ES-I3 (cell line): ENCODE measurements at regions not wholly inside any gene's neighbourhood (a gene's known extent, or its start where the extent isn't known, plus 50 kb on each side); places are given as distances from the start of the nearest gene placed in this dataset.

Source experiments
- H3K36me3 ChIP-seq: 2 replicates; pipeline ENCODE4 v1.6.1; 2013; ENCODE audit warnings: mild to moderate bottlenecking, low read length, control low read depth, moderate library complexity; ENCODE audit not compliant: insufficient read depth
- H3K4me1 ChIP-seq: 2 replicates; pipeline ENCODE4 v1.6.1; 2013; ENCODE audit warnings: mild to moderate bottlenecking, control low read depth, low read length; ENCODE audit not compliant: insufficient read depth
- H3K9ac ChIP-seq: 2 replicates; pipeline ENCODE4 v1.6.1; 2013; ENCODE audit warnings: low read depth, mild to moderate bottlenecking, low read length, moderate library complexity
- H3K9me3 ChIP-seq: 2 replicates; pipeline ENCODE4 v1.6.1; 2013; ENCODE audit warnings: mild to moderate bottlenecking, low read length, moderate library complexity; ENCODE audit not compliant: control insufficient read depth, insufficient read depth

DNA sequence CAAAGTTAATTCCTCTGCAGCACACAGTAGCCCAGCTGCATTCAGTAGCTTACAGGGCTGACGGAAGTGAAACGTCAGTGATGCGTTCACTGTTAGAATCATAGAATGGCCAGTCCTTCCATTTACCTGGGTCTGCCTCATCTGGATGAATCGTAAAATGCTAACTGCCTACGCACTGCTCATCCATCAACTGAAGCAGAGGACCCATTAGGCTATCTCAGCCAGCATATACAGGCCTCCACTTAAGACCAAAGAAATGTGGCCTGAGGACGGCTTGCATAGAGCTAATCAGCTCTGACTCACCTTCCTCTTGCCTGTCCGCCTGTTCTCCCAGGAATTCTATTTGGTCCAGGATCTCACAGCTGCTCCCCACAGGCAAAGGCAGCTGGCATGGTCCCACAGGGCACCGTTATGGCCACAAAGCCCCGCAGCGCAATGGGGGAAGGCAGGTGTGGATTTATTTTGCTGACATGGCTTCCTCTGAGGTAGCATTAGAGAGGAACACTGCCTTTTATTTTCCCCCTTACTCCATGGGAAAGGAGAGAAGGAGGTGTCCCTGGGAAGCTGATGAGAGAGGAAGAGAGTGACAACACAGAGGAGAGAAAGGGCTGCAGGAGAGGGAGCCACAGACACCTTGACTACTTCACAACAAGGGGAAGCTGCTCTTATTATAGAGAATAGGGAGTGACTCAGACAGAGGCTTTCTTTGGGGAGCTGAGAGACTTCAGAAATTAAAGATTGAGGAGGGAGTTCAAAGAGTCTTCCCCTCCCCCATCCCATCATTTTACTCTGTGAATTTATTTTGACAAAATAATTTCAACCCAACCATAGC, 177.6 kb downstream of the HHIPL2 start:
- no peak overlapping the region for H3K9ac ChIP-seq
- H3K36me3 ChIP-seq = no peaks in the 10 kb centered on the region
- H3K9me3 ChIP-seq = no peaks in the 10 kb centered on the region
- H3K4me1 ChIP-seq = peaks cover 8% of the 10 kb centered on the region; the same call in 1 of the 2 replicates

DNA sequence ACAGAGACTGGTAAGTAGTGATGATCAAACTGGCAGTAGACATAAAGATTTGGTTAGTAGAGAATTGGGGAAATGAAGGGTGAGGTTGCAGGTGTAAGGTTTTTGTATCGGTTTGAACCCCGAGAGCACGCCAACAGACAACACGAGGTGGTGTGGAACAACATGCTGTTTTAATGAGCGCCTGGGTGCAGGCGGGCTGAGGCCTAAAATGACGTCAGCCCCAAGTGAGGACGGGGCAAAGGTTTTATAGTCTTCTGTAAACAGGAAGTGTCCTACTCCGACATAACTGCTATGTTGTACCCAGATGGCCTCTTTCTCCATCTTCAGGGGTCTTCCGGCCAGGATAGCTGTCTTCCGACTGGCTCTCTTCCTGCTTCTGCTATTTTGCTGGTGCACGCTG, 178.8 kb downstream of the HHIPL2 start:
- Histone ChIP-seq H3K9ac (no peak overlapping the region), H3K36me3 (no peaks in the 10 kb centered on the region), H3K9me3 (no peaks in the 10 kb centered on the region), H3K4me1 (peaks cover 8% of the 10 kb centered on the region; the same call in 1 of the 2 replicates)

GRCh38 chr1:222358100-222358499, 189.8 kb downstream of the HHIPL2 start:
- Histone ChIP-seq H3K4me1 (no peaks in the 10 kb centered on the region), H3K9me3 (no peaks in the 10 kb centered on the region), H3K36me3 (no peaks in the 10 kb centered on the region), H3K9ac (no peak overlapping the region)

DNA sequence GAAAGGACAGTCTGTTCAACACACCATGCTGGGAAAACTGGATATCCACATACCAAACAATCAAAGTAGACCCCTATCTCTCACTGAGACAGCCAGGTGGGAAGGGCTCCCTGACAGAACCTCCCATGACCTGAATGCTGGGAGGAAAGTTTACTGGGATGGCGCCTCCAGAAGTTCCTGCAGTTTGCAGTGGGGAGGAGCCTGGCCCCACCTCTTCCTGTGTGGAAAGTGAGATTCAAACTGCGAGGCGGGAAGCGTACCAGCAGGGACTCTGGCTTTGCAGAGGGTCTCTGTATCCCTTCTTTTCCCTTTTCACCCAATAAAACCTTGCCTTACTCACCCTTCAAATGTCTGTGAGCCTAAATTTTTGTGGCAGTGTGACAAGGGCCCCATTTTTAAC, 190.7 kb downstream of the HHIPL2 start:
- no peaks in the 10 kb centered on the region for H3K9me3 ChIP-seq
- H3K36me3 ChIP-seq = no peaks in the 10 kb centered on the region
- H3K4me1 ChIP-seq = no peaks in the 10 kb centered on the region
- H3K9ac ChIP-seq = no peak overlapping the region

GRCh38 chr1:222347627-222348026, 200.3 kb downstream of the HHIPL2 start:
- Histone ChIP-seq H3K9me3 (no peaks in the 10 kb centered on the region), H3K36me3 (no peaks in the 10 kb centered on the region), H3K9ac (no peak overlapping the region), H3K4me1 (no peaks in the 10 kb centered on the region)

- no peaks in the 10 kb centered on the region for H3K4me1 ChIP-seq
- H3K36me3 ChIP-seq = no peaks in the 10 kb centered on the region
- no peak overlapping the region for H3K9ac ChIP-seq
- H3K9me3 ChIP-seq = no peaks in the 10 kb centered on the region
Measured at GRCh38 chr1:222346955-222347354, 200.9 kb downstream of the HHIPL2 start.

- no peak overlapping the region for H3K9ac ChIP-seq
- no peaks in the 10 kb centered on the region for H3K4me1 ChIP-seq
- no peaks in the 10 kb centered on the region for H3K9me3 ChIP-seq
- no peaks in the 10 kb centered on the region for H3K36me3 ChIP-seq
Measured at GRCh38 chr1:222339376-222339947, 208.4 kb downstream of the HHIPL2 start.

GRCh38 chr1:222335586-222335985, 212.3 kb downstream of the HHIPL2 start:
- Histone ChIP-seq H3K9ac (no peak overlapping the region), H3K4me1 (no peaks in the 10 kb centered on the region), H3K9me3 (no peaks in the 10 kb centered on the region), H3K36me3 (no peaks in the 10 kb centered on the region)

DNA sequence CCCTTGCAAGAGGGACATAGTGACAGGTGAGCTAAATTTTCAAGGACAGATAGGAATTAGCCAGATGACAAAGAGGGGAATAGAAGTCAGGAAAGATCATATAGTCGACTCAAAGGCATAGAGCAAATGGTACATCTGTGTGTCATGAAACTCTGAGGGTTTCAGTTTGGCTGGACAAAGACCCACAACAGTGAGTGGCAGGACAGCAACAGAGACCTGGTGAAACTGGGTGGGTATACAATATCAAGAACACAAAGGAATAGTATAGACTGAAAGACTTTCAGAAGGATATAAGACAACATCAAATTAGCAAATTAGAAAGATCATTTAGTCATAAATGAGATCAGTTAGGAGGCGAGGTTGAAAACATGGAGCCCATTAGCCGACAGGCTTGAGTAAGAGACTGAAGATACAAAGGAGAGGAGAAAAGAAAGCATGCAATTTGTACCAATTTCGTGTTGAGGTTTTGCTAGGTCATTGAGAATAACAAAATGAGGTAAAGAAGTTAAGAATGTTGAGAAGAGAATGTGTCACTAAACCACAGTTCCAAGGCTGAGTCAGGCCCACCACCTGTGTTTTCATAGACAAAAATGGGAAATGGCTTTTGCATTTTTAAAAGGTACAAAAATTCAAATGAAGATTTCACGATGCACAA, 213.8 kb downstream of the HHIPL2 start:
- H3K36me3 ChIP-seq = no peaks in the 10 kb centered on the region
- H3K4me1 ChIP-seq = no peaks in the 10 kb centered on the region
- no peak overlapping the region for H3K9ac ChIP-seq
- no peaks in the 10 kb centered on the region for H3K9me3 ChIP-seq

DNA sequence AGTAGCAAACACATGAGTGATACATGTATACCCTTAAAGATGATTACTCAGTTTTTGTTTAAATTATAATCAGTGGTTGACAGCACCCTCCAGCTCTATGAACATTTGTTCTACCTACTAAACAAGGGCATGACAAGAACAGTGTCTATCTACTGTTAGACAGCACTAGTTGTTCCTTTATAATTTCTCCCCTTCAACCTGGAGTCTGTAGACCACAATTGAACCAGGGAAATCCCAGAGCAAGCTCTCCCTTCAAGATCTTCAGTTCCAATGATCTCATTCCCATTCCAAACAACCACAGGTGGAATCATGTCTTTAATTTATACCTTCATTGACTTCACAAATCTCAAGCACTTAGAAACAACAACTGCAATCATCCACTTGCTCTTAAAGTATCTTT, 216.1 kb downstream of the HHIPL2 start:
- H3K4me1 ChIP-seq = no peaks in the 10 kb centered on the region
- H3K36me3 ChIP-seq = no peaks in the 10 kb centered on the region
- no peaks in the 10 kb centered on the region for H3K9me3 ChIP-seq
- H3K9ac ChIP-seq = no peak overlapping the region

GRCh38 chr1:222331340-222331739, 216.6 kb downstream of the HHIPL2 start:
- no peaks in the 10 kb centered on the region for H3K36me3 ChIP-seq
- H3K9me3 ChIP-seq = no peaks in the 10 kb centered on the region
- H3K4me1 ChIP-seq = no peaks in the 10 kb centered on the region
- H3K9ac ChIP-seq = no peak overlapping the region

- no peaks in the 10 kb centered on the region for H3K4me1 ChIP-seq
- H3K36me3 ChIP-seq = no peaks in the 10 kb centered on the region
- no peak overlapping the region for H3K9ac ChIP-seq
- H3K9me3 ChIP-seq = no peaks in the 10 kb centered on the region
Measured at GRCh38 chr1:222329493-222330045, 218.3 kb downstream of the HHIPL2 start.

GRCh38 chr1:222326710-222327036, 221.2 kb downstream of the HHIPL2 start:
- Histone ChIP-seq H3K9ac (no peak overlapping the region), H3K9me3 (no peaks in the 10 kb centered on the region), H3K36me3 (no peaks in the 10 kb centered on the region), H3K4me1 (no peaks in the 10 kb centered on the region)

- no peaks in the 10 kb centered on the region for H3K9me3 ChIP-seq
- no peaks in the 10 kb centered on the region for H3K4me1 ChIP-seq
- no peaks in the 10 kb centered on the region for H3K36me3 ChIP-seq
- H3K9ac ChIP-seq = no peak overlapping the region
Measured at GRCh38 chr1:222326006-222326709, 221.7 kb downstream of the HHIPL2 start.
